ENCODE measurements at regions not wholly inside any gene's neighbourhood (a gene's known extent, or its start where the extent isn't known, plus 50 kb on each side); places are given as distances from the start of the nearest gene placed in this dataset.

GRCh38 chr5:141733198-141733597, 51.2 kb upstream of the ARAP3 start:
- TF ChIP-seq CTCF (tag by site-specific recombination; IDR thresholded peaks at IDR 0.05) (no peak), ZBTB11 (tag by site-specific recombination; conservative IDR thresholded peaks at IDR 0.05; ENCODE audit: low read depth) (no peak), ZNF354C (tag by site-specific recombination; IDR thresholded peaks at IDR 0.05; ENCODE audit: borderline replicate concordance, low read depth) (no peak), YY1 (tag by site-specific recombination; IDR thresholded peaks at IDR 0.05) (no peak), ZNF350 (tag by site-specific recombination; IDR thresholded peaks at IDR 0.05) (no peak), ZNF184 (tag by site-specific recombination; IDR thresholded peaks at IDR 0.05) (no peak), SCRT1 (tag by site-specific recombination; IDR thresholded peaks at IDR 0.05; ENCODE audit: borderline replicate concordance) (no peak), ZNF664 (tag by site-specific recombination; IDR thresholded peaks at IDR 0.05) (no peak), ZNF140 (tag by site-specific recombination; IDR thresholded peaks at IDR 0.05) (no peak), ZBTB1 (tag by site-specific recombination; IDR thresholded peaks at IDR 0.05) (no peak), ZBTB20 (tag by site-specific recombination; IDR thresholded peaks at IDR 0.05) (no peak), HOXA7 (CRISPR knock-in tag; IDR thresholded peaks at IDR 0.05; ENCODE audit: borderline replicate concordance) (no peak), SP3 (tag by site-specific recombination; IDR thresholded peaks at IDR 0.05) (no peak), ZNF416 (tag by site-specific recombination; IDR thresholded peaks at IDR 0.05) (no peak)
